GM19025 (cell line): ENCODE measurements at regions not wholly inside any gene's neighbourhood (a gene's known extent, or its start where the extent isn't known, plus 50 kb on each side); places are given as distances from the start of the nearest gene placed in this dataset.
A peak's percentile ranks its signal among the peaks of the same experiment; 100 is the strongest.

ENCODE experiments used
- ATAC-seq: cut with Tn5 transposase; IDR thresholded peaks from one replicate; pipeline ENCODE4 v1.9.1; 2021; ENCODE audit warnings: mild to moderate bottlenecking, low read depth, moderate library complexity; ENCODE audit not compliant: unreplicated experiment

GRCh38 chr3:153704115-153704514 lies 417.1 kb upstream of the ARHGEF26 start:
- ATAC-seq, result no peak

- ATAC-seq, result no peak
Measured at GRCh38 chr3:153706706-153707105, 414.5 kb upstream of the ARHGEF26 start.

- ATAC-seq, result no peak
Measured at GRCh38 chr3:153714016-153714415, 407.2 kb upstream of the ARHGEF26 start.

GRCh38 chr3:153714588-153715290 lies 406.5 kb upstream of the ARHGEF26 start:
- ATAC-seq, result no peak

GRCh38 chr3:153722157-153722556 lies 399.0 kb upstream of the ARHGEF26 start:
- ATAC-seq, result no peak

- no peak for ATAC-seq
Measured at GRCh38 chr3:153731071-153731470, 390.1 kb upstream of the ARHGEF26 start.

- ATAC-seq, result no peak
Measured at GRCh38 chr3:153734777-153735551, 386.2 kb upstream of the ARHGEF26 start.

GRCh38 chr3:153740109-153740508 lies 381.1 kb upstream of the ARHGEF26 start:
- no peak for ATAC-seq

GRCh38 chr3:153744889-153745288 lies 376.3 kb upstream of the ARHGEF26 start:
- no peak for ATAC-seq

- no peak for ATAC-seq
Measured at GRCh38 chr3:153746211-153746610, 375.0 kb upstream of the ARHGEF26 start.

GRCh38 chr3:153749070-153749610 lies 372.1 kb upstream of the ARHGEF26 start:
- ATAC-seq, result no peak

- no peak for ATAC-seq
Measured at GRCh38 chr3:153752405-153753027, 368.7 kb upstream of the ARHGEF26 start.

GRCh38 chr3:153753035-153753434 lies 368.2 kb upstream of the ARHGEF26 start:
- no peak for ATAC-seq

- no peak for ATAC-seq
Measured at GRCh38 chr3:153756816-153757215, 364.4 kb upstream of the ARHGEF26 start.

- no peak for ATAC-seq
Measured at GRCh38 chr3:153757839-153758238, 363.4 kb upstream of the ARHGEF26 start.

- no peak for ATAC-seq
Measured at GRCh38 chr3:153760948-153761347, 360.2 kb upstream of the ARHGEF26 start.

- no peak for ATAC-seq
Measured at GRCh38 chr3:153762411-153763235, 358.6 kb upstream of the ARHGEF26 start.

- ATAC-seq, result peak; percentile 16
Measured at GRCh38 chr3:153767601-153768560, 353.3 kb upstream of the ARHGEF26 start.
